ENCODE measurements at regions not wholly inside any gene's neighbourhood (a gene's known extent, or its start where the extent isn't known, plus 50 kb on each side); places are given as distances from the start of the nearest gene placed in this dataset.

GRCh38 chr2:51243892-51244535, 212.1 kb upstream of the NRXN1 start:
- no peak for TF ChIP-seq CTCF (IDR thresholded peaks at IDR 0.05; ENCODE audit: low read depth, low read length)
- no peak for DNase-seq
- Histone ChIP-seq H3K27me3 (no peaks in the 10 kb centered on the region), H3K4me1 (no peaks in the 10 kb centered on the region), H3K36me3 (no peaks in the 10 kb centered on the region), H3K4me3 (ENCODE audit: low read depth, low read length) (no peak overlapping the region), H3K9me3 (no peaks in the 10 kb centered on the region)

- H3K4me1 ChIP-seq: no peaks in the 10 kb centered on the region
- DNase-seq: no peak
- H3K27me3 ChIP-seq: no peaks in the 10 kb centered on the region
- no peaks in the 10 kb centered on the region for H3K9me3 ChIP-seq
- TF ChIP-seq CTCF (IDR thresholded peaks at IDR 0.05; ENCODE audit: low read depth, low read length): no peak
- no peak overlapping the region for H3K4me3 ChIP-seq (ENCODE audit: low read depth, low read length)
- no peaks in the 10 kb centered on the region for H3K36me3 ChIP-seq
These were observed 205.8 kb upstream of the NRXN1 start for GRCh38 chr2:51237626-51238271.

GRCh38 chr2:51232027-51232426, 200.1 kb upstream of the NRXN1 start:
- no peak for TF ChIP-seq CTCF (IDR thresholded peaks at IDR 0.05; ENCODE audit: low read depth, low read length)
- H3K4me3 ChIP-seq (ENCODE audit: low read depth, low read length): no peak overlapping the region
- no peaks in the 10 kb centered on the region for H3K36me3 ChIP-seq
- no peaks in the 10 kb centered on the region for H3K27me3 ChIP-seq
- H3K9me3 ChIP-seq: no peaks in the 10 kb centered on the region
- no peaks in the 10 kb centered on the region for H3K4me1 ChIP-seq
- no peak for DNase-seq

- no peak for TF ChIP-seq CTCF (IDR thresholded peaks at IDR 0.05; ENCODE audit: low read depth, low read length)
- Histone ChIP-seq H3K27me3 (no peaks in the 10 kb centered on the region), H3K9me3 (no peaks in the 10 kb centered on the region)
These were observed 199.1 kb upstream of the NRXN1 start for GRCh38 chr2:51231071-51231470.

GRCh38 chr2:51225377-51225776, 193.4 kb upstream of the NRXN1 start:
- no peak for TF ChIP-seq CTCF (IDR thresholded peaks at IDR 0.05; ENCODE audit: low read depth, low read length)
- no peak for DNase-seq
- Histone ChIP-seq H3K27me3 (no peaks in the 10 kb centered on the region), H3K4me1 (no peaks in the 10 kb centered on the region), H3K4me3 (ENCODE audit: low read depth, low read length) (no peak overlapping the region), H3K9me3 (no peaks in the 10 kb centered on the region), H3K36me3 (no peaks in the 10 kb centered on the region)

More at GRCh38 chr2:51231071-51231470, 199.1 kb upstream of the NRXN1 start:
- Histone ChIP-seq H3K36me3 (no peaks in the 10 kb centered on the region), H3K4me3 (ENCODE audit: low read depth, low read length) (no peak overlapping the region), H3K4me1 (no peaks in the 10 kb centered on the region)
- DNase-seq: no peak

- Histone ChIP-seq H3K4me1 (no peaks in the 10 kb centered on the region), H3K27me3 (no peaks in the 10 kb centered on the region), H3K36me3 (no peaks in the 10 kb centered on the region), H3K4me3 (ENCODE audit: low read depth, low read length) (no peak overlapping the region), H3K9me3 (no peaks in the 10 kb centered on the region)
- no peak for TF ChIP-seq CTCF (IDR thresholded peaks at IDR 0.05; ENCODE audit: low read depth, low read length)
- DNase-seq: no peak
These were observed 192.9 kb upstream of the NRXN1 start for GRCh38 chr2:51224790-51225189.

Measured in BE2C (cell line).